ENCODE measurements at regions not wholly inside any gene's neighbourhood (a gene's known extent, or its start where the extent isn't known, plus 50 kb on each side); places are given as distances from the start of the nearest gene placed in this dataset.

- TF ChIP-seq, protein P1, sequence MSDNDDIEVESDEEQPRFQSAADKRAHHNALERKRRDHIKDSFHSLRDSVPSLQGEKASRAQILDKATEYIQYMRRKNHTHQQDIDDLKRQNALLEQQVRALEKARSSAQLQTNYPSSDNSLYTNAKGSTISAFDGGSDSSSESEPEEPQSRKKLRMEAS (IDR thresholded peaks at IDR 0.05; ENCODE audit: low read depth) = no peak
- TF ChIP-seq POLR2AphosphoS5 (IDR thresholded peaks at IDR 0.05; ENCODE audit: low read depth, low read length) (no peak), EP300 (IDR thresholded peaks at IDR 0.05; ENCODE audit: borderline replicate concordance in 1 of 2, low read depth in 1 of 2, low read length in 1 of 2) (no peak), RXRA (IDR thresholded peaks at IDR 0.05; ENCODE audit: borderline replicate concordance, low read depth) (no peak), FOXJ3 (CRISPR knock-in tag; IDR thresholded peaks at IDR 0.05) (no peak), TAF1 (IDR thresholded peaks at IDR 0.05; ENCODE audit: borderline replicate concordance, low read depth, low read length) (no peak), TCF12 (IDR thresholded peaks at IDR 0.05) (no peak), TEAD4 (IDR thresholded peaks at IDR 0.05; ENCODE audit: borderline replicate concordance, insufficient read depth) (no peak), SMC3 (IDR thresholded peaks at IDR 0.05; ENCODE audit: low read depth, low read length) (no peak), ZBTB33 (IDR thresholded peaks at IDR 0.05; ENCODE audit: borderline replicate concordance, low read depth) (no peak)
- TF ChIP-seq, protein P2, sequence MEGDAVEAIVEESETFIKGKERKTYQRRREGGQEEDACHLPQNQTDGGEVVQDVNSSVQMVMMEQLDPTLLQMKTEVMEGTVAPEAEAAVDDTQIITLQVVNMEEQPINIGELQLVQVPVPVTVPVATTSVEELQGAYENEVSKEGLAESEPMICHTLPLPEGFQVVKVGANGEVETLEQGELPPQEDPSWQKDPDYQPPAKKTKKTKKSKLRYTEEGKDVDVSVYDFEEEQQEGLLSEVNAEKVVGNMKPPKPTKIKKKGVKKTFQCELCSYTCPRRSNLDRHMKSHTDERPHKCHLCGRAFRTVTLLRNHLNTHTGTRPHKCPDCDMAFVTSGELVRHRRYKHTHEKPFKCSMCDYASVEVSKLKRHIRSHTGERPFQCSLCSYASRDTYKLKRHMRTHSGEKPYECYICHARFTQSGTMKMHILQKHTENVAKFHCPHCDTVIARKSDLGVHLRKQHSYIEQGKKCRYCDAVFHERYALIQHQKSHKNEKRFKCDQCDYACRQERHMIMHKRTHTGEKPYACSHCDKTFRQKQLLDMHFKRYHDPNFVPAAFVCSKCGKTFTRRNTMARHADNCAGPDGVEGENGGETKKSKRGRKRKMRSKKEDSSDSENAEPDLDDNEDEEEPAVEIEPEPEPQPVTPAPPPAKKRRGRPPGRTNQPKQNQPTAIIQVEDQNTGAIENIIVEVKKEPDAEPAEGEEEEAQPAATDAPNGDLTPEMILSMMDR (IDR thresholded peaks at IDR 0.05) = no peak
- TF ChIP-seq, protein P3, sequence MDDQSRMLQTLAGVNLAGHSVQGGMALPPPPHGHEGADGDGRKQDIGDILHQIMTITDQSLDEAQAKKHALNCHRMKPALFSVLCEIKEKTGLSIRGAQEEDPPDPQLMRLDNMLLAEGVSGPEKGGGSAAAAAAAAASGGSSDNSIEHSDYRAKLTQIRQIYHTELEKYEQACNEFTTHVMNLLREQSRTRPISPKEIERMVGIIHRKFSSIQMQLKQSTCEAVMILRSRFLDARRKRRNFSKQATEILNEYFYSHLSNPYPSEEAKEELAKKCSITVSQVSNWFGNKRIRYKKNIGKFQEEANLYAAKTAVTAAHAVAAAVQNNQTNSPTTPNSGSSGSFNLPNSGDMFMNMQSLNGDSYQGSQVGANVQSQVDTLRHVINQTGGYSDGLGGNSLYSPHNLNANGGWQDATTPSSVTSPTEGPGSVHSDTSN (IDR thresholded peaks at IDR 0.05) = no peak
- TF ChIP-seq, protein P4, sequence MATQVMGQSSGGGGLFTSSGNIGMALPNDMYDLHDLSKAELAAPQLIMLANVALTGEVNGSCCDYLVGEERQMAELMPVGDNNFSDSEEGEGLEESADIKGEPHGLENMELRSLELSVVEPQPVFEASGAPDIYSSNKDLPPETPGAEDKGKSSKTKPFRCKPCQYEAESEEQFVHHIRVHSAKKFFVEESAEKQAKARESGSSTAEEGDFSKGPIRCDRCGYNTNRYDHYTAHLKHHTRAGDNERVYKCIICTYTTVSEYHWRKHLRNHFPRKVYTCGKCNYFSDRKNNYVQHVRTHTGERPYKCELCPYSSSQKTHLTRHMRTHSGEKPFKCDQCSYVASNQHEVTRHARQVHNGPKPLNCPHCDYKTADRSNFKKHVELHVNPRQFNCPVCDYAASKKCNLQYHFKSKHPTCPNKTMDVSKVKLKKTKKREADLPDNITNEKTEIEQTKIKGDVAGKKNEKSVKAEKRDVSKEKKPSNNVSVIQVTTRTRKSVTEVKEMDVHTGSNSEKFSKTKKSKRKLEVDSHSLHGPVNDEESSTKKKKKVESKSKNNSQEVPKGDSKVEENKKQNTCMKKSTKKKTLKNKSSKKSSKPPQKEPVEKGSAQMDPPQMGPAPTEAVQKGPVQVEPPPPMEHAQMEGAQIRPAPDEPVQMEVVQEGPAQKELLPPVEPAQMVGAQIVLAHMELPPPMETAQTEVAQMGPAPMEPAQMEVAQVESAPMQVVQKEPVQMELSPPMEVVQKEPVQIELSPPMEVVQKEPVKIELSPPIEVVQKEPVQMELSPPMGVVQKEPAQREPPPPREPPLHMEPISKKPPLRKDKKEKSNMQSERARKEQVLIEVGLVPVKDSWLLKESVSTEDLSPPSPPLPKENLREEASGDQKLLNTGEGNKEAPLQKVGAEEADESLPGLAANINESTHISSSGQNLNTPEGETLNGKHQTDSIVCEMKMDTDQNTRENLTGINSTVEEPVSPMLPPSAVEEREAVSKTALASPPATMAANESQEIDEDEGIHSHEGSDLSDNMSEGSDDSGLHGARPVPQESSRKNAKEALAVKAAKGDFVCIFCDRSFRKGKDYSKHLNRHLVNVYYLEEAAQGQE (IDR thresholded peaks at IDR 0.05; ENCODE audit: low read depth, low read length) = no peak
Measured at GRCh38 chr18:51253476-51253875, 56.0 kb upstream of the MEX3C start.

Data from SK-N-SH (cell line).